Nephron progenitor cell (in vitro differentiated cells): ENCODE measurements at regions not wholly inside any gene's neighbourhood (a gene's known extent, or its start where the extent isn't known, plus 50 kb on each side); places are given as distances from the start of the nearest gene placed in this dataset.

Experiments used
- DNase-seq: peaks from one replicate; pipeline ENCODE4 v3.0.0; 2021
- H3K27ac Mint-ChIP-seq: 2 replicates; pipeline ENCODE4 v1.8.0; 2021; ENCODE audit warnings: mild to moderate bottlenecking, moderate library complexity, mixed read lengths
- H3K27me3 Mint-ChIP-seq: 2 replicates; pipeline ENCODE4 v1.8.0; 2021; ENCODE audit warnings: mild to moderate bottlenecking, low read depth, mixed read lengths; ENCODE audit not compliant: poor library complexity
- H3K36me3 Mint-ChIP-seq: 2 replicates; pipeline ENCODE4 v1.8.0; 2021; ENCODE audit warnings: low read depth, mixed read lengths
- H3K4me1 Mint-ChIP-seq: 2 replicates; pipeline ENCODE4 v1.8.0; 2021; ENCODE audit warnings: mixed read lengths
- H3K4me3 Mint-ChIP-seq: 2 replicates; pipeline ENCODE4 v1.8.0; 2021; ENCODE audit warnings: mild to moderate bottlenecking, moderate library complexity, mixed read lengths
- H3K9me3 Mint-ChIP-seq: 2 replicates; pipeline ENCODE4 v1.8.0; 2021; ENCODE audit warnings: mild to moderate bottlenecking, moderate library complexity, mixed read lengths
- CTCF ChIP-seq: fragments of 200-600 bp; sonication (generic); IDR thresholded peaks from 2 replicates; pipeline ENCODE4 v1.5.0; 2021; ENCODE audit warnings: antibody characterized with exemption

- no peak for DNase-seq
- no peaks in the 10 kb centered on the region for H3K36me3 Mint-ChIP-seq
- H3K27me3 Mint-ChIP-seq: peaks cover 4% of the 10 kb centered on the region
- no peaks in the 10 kb centered on the region for H3K4me1 Mint-ChIP-seq
- no peak overlapping the region for H3K4me3 Mint-ChIP-seq
- no peak overlapping the region for H3K27ac Mint-ChIP-seq
- H3K9me3 Mint-ChIP-seq: no peaks in the 10 kb centered on the region
- no peak for TF ChIP-seq CTCF
Measured at GRCh38 chr2:156731506-156731905, 295.3 kb downstream of the GPD2 start.

GRCh38 chr2:156736950-156737349 is 300.8 kb downstream of the GPD2 start:
- no peaks in the 10 kb centered on the region for H3K27me3 Mint-ChIP-seq
- H3K4me3 Mint-ChIP-seq: no peak overlapping the region
- no peaks in the 10 kb centered on the region for H3K36me3 Mint-ChIP-seq

GRCh38 chr2:156739301-156739700 is 303.1 kb downstream of the GPD2 start:
- Mint-ChIP-seq H3K4me3 (no peak overlapping the region), H3K27ac (no peak overlapping the region), H3K27me3 (no peaks in the 10 kb centered on the region), H3K4me1 (no peaks in the 10 kb centered on the region), H3K9me3 (no peaks in the 10 kb centered on the region), H3K36me3 (no peaks in the 10 kb centered on the region)
- TF ChIP-seq CTCF: no peak
- DNase-seq: no peak

More at GRCh38 chr2:156736950-156737349, 300.8 kb downstream of the GPD2 start:
- Mint-ChIP-seq H3K9me3 (no peaks in the 10 kb centered on the region), H3K4me1 (no peaks in the 10 kb centered on the region), H3K27ac (no peak overlapping the region)
- no peak for DNase-seq
- TF ChIP-seq CTCF: no peak

GRCh38 chr2:156745619-156746018 is 309.4 kb downstream of the GPD2 start:
- no peaks in the 10 kb centered on the region for H3K36me3 Mint-ChIP-seq
- no peak for TF ChIP-seq CTCF
- no peaks in the 10 kb centered on the region for H3K27me3 Mint-ChIP-seq
- no peaks in the 10 kb centered on the region for H3K9me3 Mint-ChIP-seq
- H3K4me1 Mint-ChIP-seq: no peaks in the 10 kb centered on the region
- no peak overlapping the region for H3K4me3 Mint-ChIP-seq
- no peak overlapping the region for H3K27ac Mint-ChIP-seq
- no peak for DNase-seq

- no peak for DNase-seq
- Mint-ChIP-seq H3K27ac (no peak overlapping the region), H3K9me3 (no peaks in the 10 kb centered on the region), H3K36me3 (no peaks in the 10 kb centered on the region), H3K4me1 (no peaks in the 10 kb centered on the region), H3K27me3 (no peaks in the 10 kb centered on the region), H3K4me3 (no peak overlapping the region)
- TF ChIP-seq CTCF: no peak
Measured at GRCh38 chr2:156748221-156748620, 312.0 kb downstream of the GPD2 start.

- Mint-ChIP-seq H3K9me3 (no peaks in the 10 kb centered on the region), H3K4me1 (no peaks in the 10 kb centered on the region), H3K27ac (no peak overlapping the region), H3K36me3 (no peaks in the 10 kb centered on the region), H3K27me3 (no peaks in the 10 kb centered on the region), H3K4me3 (no peak overlapping the region)
- TF ChIP-seq CTCF: no peak
- DNase-seq: no peak
Measured at GRCh38 chr2:156752042-156752441, 315.9 kb downstream of the GPD2 start.
